HuH-7.5 (cell line): ENCODE measurements at regions not wholly inside any gene's neighbourhood (a gene's known extent, or its start where the extent isn't known, plus 50 kb on each side); places are given as distances from the start of the nearest gene placed in this dataset.

Source experiments
- DNase-seq: peaks from one replicate; pipeline ENCODE4 v3.0.0; 2011; ENCODE audit warnings: low spot score

DNA sequence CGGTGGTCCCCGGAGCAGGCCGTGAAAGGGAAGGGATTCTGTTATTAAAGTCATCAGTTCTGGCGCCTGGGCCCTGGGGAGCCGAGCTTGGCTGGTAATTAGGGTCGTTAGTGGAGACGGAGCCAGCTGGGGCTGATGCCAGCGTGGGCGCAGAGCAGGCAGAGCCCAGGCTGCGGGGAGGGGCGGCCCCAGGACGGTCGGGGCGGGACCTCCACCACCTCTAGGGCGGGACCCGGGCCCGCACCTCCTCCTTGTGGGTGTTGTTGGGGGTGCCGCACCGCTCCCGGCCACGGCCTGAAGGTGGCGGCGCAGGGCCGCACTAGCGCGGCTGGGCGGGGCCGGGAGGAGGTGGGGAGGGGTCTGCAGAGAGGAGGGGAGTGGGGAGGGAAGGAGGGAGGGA, 470.6 kb downstream of the PTPRU start:
- no peak for DNase-seq

DNA sequence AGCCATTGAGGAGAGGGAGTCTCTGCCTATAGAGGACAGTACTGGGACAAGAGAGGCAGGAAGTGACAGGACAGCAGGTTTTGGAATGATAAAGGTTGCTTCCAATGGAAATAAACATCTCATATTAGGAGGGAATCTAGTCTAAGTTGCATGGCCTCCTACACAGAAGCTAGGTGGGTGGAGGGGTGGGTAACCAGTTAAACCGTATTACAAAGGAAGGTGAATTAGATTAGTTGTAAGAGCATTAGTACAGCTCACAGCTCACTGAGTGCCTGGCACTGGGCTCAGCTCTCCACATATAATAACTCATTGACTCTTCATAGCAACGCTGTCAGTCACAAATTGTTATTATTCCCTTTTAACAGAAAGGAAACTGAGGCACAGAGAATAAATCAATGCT, 468.1 kb downstream of the PTPRU start:
- DNase-seq: no peak

- peak; percentile 72 for DNase-seq
These were observed 467.5 kb downstream of the PTPRU start for GRCh38 chr1:29703596-29704370.

DNA sequence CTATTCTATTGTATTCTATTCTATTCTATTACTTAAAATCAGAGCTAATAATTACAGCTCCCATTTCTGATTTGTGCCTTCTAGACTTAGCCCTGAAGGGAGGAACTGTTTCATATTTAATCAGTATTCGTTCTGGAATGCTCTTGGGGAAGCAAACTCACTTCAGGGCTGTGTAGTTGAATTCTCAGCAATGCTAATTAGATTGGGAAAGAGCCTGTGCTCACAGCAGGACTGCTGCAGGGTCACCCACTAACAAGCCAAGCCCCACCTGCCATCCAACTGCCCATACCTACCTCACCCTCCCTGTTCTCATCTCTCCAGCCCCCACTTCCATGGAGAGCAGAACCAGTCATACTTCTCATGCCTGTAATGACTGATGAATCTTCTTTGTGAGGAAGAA, 464.2 kb downstream of the PTPRU start:
- DNase-seq: no peak

DNA sequence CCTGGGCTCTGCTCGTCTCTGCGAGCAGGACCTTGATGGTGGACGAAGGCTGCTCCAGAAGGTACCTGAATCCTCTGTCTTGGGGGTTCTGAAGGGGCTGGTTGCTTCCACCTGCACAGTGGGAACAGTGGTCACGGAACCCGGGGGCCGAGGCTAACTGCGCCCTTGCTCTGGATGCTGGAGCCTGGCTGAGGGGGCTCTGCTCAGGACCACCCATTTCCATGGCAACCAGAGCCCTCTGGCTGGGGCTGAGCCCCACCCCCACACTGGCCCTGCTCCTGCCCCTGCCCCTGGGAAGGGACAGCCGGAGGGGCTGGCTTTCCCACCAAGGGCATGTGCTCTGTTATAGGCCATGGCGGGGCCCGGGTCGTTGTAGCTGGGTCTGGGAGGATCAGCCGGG, 462.3 kb downstream of the PTPRU start:
- no peak for DNase-seq

DNA sequence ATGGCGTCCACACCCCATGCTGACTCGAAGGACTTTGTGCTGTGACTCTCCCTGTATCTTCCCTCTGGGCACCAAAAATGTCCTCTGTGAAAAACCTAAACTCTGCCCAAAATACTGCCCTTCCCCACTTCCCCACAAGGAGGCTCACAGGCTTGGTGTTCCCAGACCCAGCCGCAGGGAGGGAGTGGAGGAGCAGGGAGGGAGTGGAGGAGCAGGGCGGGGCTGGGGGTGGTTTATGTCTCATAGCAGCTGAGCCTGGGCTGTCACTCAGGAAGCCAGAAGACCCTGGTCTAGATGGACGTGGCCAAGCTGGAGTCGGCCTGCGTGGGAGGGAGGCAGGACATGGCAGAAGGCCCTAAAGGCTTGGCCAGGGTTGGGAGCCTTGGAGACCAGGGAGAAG, 461.7 kb downstream of the PTPRU start:
- DNase-seq: peak; percentile 44

DNA sequence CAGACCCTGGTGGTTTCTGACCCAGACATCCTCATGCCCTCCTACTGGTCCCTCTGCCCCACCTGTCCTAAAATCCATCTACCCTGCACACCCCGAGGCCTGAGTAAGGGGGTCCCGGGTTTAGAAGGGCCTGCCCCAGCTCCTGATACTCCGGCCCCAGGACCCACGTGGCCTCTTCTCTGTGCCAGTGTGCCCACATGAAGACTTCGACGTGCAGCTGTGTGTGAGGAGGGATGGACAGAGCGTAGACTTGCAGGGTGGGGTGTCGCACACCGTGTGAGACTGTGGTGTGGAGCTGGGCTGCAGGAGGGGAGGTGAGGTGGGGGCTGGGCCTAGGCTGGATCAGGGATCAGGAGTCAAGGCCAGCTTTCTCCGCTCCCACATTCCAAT, 461.1 kb downstream of the PTPRU start:
- DNase-seq: no peak

DNA sequence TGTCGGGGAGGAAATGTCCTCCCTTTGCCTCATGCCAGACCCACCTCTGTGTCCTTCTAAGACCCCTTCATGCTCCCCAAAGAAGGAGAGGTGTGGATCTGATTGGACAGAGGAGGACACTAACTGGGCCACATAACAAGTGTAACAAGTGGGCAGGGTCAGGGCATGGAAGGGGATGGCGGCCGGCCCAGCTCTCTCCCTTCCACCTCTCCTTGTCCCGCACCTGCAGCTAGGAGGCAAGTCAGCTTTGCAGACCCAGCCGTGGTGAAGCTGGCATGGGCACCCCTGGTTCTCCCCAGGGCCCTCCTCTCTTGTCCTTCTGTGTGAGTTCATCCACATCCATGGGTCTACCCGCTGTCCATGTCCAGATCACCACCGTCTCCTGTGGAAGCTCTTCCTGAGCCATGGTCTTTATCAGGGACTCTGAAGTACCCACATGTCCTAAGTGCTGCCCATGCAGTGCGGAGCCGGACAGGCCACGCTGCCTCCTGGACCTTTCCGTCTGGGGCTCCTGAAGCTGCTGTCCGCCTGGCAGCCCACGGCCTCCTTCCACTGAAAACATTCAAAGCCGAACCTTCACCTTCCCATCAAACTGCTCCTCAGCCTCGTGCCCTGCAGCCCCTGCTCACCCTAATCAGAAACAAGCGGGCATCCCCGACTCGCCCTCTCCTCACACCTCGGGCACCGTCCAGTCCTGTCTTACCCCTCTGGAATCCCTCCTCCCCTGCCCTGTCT, 460.5 kb downstream of the PTPRU start:
- DNase-seq: no peak

DNA sequence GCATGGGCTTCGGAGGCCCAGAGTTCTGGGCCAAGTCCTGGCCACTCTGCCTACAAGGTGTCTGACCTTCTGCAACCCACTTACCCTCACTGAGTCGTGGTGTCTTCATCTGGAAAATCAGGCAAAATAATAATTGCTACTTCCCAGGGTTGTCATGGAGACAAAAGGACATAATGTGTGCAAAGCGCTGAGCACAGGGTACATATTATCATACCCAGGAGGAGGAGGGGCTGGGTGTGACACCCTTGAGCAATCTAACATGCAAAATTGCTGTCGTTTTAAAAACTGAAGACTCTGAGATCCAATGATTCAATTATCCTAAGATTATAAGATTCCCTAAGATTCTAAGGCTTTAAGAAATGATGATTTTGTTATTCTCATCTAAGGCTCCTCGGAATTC, 459.5 kb downstream of the PTPRU start:
- no peak for DNase-seq

DNA sequence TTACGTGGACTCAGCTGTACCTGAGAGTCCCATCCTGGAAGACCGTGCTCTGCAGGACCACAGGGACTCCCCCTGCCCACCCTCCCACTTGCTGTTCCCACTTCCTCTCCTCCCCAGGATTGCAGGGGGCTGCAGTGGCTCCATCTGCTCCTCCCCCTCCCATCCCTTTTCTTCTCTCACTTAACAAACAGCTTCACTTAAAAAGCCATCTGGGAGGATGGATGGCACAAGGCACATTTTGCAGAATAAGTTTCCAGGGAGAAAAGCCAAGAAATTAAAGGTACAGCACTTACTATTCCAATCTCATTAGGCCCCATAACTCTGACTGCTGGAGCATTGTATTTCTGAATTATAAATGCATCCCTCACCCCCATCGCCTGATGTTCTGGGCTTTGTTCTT, 458.7 kb downstream of the PTPRU start:
- DNase-seq: no peak

DNA sequence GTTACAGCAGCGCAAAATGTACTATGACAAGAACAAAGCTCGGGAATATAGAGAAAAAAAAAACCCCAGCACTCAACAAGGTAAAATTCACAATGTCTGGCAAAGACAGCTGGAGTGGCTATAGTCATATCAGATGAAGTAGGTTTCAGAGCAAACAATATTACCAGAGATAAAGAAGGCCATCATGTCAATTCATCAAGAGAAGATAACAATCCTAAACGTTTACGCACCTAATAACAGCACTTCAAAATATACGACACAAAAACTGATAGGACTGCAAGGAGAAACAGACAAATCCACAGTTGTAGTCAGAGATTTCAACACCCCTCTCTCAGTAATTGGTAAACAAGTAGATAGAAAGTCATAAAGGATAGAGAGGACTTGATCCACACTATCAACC, 455.2 kb downstream of the PTPRU start:
- DNase-seq: no peak

- no peak for DNase-seq
These were observed 453.8 kb downstream of the PTPRU start for GRCh38 chr1:29690156-29690555.

- DNase-seq: no peak
These were observed 453.2 kb downstream of the PTPRU start for GRCh38 chr1:29689372-29690030.

- DNase-seq: no peak
These were observed 452.4 kb downstream of the PTPRU start for GRCh38 chr1:29688471-29689365.

DNA sequence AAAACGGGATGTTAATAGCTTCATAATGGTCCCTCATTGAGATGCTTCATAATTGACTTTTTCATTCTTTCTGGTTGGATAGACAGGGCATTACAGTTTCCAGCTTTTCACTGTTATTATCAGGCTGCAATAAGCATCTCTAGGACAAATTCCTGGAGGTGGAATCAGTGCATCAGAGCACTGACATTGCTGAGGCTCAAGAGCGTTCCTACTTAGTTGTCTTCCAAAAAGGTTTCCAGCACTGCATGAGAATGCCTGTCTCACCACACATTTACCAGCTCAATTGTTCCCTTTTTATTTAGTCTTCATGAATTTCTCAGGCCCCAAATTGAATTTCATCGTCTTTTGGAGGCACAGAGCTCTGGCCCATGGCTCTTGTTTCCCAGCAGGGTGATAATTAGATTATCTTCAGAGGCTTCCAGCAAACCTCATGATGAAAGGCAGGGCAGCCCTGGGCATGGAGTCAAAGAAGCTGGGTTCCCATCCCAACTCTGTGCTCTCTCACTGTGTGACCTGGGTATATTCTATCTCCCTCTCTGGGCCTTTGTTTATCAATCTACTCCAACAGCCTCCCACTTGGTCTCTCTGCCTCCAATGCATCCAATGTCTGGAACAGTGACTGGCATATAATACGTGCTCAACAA, 451.4 kb downstream of the PTPRU start:
- DNase-seq: no peak

DNA sequence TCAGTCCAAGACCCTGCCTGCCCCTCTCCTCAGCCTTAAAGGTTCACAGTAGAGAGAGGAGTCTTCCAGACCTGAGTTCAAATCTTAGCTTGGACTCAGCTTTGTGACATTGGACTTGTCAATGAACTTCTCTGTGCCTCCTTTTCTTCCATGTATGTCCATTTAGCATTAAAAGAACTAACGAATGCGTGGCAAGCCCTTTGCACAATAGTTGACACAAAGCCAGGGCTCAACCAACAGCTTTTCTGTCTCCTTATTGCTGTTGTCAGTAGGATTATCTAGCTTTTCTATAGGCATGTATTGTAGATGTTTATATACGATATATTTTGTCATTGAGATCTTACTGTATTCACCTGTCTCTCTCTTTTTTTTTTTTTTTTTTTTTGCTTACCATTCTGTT, 450.8 kb downstream of the PTPRU start:
- no peak for DNase-seq

DNA sequence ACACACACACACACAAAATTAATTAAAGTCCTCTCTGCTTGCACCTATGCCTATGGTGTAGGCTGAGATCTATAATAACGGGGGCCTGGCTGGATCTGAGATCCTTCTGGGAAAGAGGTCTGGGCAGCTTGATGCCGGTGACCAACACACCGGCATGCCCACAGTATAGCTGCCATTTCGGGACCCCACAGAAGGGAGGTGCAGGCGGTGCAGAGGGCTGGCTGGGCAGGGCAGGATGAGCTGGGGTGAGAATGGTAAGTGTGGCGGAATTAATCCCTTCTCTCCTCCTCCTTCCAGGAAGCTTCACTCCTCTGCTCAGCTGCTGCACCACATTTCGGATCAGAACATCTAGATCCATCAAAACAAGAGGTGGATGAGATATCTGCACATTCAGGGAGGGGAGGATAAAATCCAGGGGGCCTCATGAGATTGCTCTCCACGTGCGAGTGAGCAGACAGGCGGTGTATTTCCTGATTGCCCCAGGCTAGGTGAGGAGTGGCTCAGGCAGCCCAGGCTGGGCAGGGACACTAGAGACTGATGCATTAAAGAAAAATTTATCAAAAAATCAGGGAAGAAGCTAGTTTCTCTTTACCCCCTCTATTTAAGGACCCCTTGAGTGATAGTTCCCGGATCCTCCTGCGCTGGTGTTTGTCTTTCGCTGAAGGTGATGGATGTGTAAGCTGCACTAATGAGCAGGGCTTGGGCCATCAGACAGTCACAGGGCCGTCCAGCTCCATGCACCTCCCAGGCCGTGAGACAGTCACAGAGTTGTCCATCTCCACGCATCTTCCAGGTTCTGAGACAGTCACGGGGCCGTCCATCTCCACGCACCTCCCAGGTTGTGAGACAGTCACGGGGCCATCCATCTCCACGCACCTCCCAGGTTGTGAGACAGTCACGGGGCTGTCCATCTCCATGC, 449.9 kb downstream of the PTPRU start:
- no peak for DNase-seq

DNA sequence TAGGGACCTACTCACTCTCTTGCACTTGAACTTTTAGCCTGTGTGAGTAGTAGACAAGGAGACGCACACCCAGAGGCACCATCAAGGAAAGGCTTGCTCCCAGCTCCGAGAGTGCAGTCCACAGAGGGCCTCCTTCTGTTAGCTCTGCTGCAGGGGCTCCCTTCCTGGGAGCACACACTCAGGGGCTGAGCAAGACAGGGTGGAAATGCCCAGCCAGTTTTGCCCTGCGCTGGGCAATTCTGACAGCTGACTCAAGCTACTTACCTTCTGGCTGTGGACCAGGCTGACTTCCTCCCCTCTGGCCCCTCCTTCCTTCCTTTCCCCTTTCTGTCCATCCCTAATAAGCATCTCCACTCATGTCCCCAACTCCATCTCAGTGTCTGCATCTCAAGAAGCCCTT, 449.1 kb downstream of the PTPRU start:
- no peak for DNase-seq

GRCh38 chr1:29684141-29684540, 447.8 kb downstream of the PTPRU start:
- no peak for DNase-seq

DNA sequence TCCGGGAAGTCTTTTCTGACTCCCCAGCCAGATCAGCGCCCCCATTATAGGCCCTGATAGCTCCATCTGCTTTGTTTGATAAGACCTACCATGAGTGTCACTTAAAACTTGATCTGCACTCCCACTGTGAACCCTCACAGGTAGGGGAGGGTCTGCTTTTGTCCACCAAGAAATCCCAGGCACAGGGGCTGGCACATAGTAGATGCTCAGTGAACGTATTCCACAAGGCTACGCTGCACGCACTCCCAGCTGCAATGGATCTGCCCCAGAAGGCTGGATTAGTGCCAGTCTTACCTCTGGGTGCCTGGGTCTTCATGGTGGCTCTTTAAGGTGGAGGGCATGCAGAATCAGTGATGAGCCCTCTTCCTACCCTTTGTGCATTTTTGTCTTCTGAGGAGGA, 447.1 kb downstream of the PTPRU start:
- DNase-seq: no peak

DNA sequence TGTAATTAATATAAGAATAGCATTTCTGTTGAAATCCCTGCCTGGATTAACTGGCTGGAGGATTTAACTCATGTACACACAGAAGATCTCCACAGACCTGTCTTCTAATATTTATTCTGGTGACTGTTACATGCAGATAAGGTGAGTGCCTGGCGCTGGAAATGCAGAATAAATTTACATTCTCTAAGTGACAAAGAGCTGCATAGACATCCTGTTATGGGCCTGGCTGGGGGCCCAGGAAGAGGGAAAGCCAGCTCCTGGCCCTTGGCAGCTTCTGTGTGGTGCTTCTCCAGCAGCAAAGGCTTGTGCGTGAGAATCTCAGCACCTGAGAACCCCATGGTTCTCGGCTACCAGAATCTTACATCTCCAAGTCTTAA, 446.6 kb downstream of the PTPRU start:
- DNase-seq: no peak
